H1 (cell line): ENCODE measurements at regions not wholly inside any gene's neighbourhood (a gene's known extent, or its start where the extent isn't known, plus 50 kb on each side); places are given as distances from the start of the nearest gene placed in this dataset.

Experiments used
- CTCF ChIA-PET: fragments of 300-600 bp; sonication (Branson Sonifier 250); formaldehyde crosslinking; loops from one replicate; lab custom pipeline; 2021; ENCODE audit not compliant: partially characterized antibody; lab: Charles Lee
- POLR2A ChIA-PET: fragments of 300-600 bp; sonication (Branson Sonifier 250); formaldehyde crosslinking; loops from one replicate; lab custom pipeline; 2021; ENCODE audit warnings: inconsistent platforms; ENCODE audit not compliant: partially characterized antibody; lab: Charles Lee
- DNase-seq, 2 experiments: peaks; one replicate each; pipeline versions ENCODE4 v3.0.0 to v3.0.0-alpha.2; 2010 to 2022; ENCODE audit warnings: low spot score in 2 of 2, low read depth in 1 of 2, mixed read lengths in 1 of 2
- FAIRE-seq: peaks from 2 replicates; lab custom pipeline; 2011; peaks lifted over from hg19 to GRCh38; lab: Jason Lieb, UNC
- H2AFZ ChIP-seq: 2 replicates; pipeline ENCODE4 v1.8.1; 2012; ENCODE audit warnings: low read length, inconsistent platforms
- H2AK5ac ChIP-seq: 2 replicates; pipeline ENCODE4 v1.6.1; 2013; ENCODE audit warnings: low read depth, low read length
- H2BK120ac ChIP-seq: replicated peaks from 2 replicates; pipeline ENCODE3; 2013; ENCODE audit warnings: low read depth, low read length, inconsistent platforms
- H2BK12ac ChIP-seq: 2 replicates; pipeline ENCODE4 v1.6.1; 2013; ENCODE audit warnings: low read depth, low read length
- H2BK15ac ChIP-seq: 2 replicates; pipeline ENCODE4 v1.6.1; 2013; ENCODE audit warnings: low read length
- H2BK20ac ChIP-seq: 2 replicates; pipeline ENCODE4 v1.6.1; 2013; ENCODE audit warnings: low read length
- H2BK5ac ChIP-seq: 2 replicates; pipeline ENCODE4 v1.6.1; 2013; ENCODE audit warnings: low read depth, low read length
- H3K14ac ChIP-seq: 2 replicates; pipeline ENCODE4 v1.6.1; 2013; ENCODE audit warnings: inconsistent platforms; ENCODE audit not compliant: insufficient read length
- H3K18ac ChIP-seq: 2 replicates; pipeline ENCODE4 v1.6.1; 2013; ENCODE audit warnings: low read length; ENCODE audit errors: extremely low read depth
- H3K23ac ChIP-seq: 2 replicates; pipeline ENCODE4 v1.6.1; 2013; ENCODE audit warnings: inconsistent platforms; ENCODE audit not compliant: insufficient read length
- H3K23me2 ChIP-seq: 2 replicates; pipeline ENCODE4 v1.6.1; 2013; ENCODE audit warnings: low read depth, low read length
- H3K27ac ChIP-seq: 2 replicates; pipeline ENCODE4 v1.6.1; 2011; ENCODE audit warnings: low read depth, low read length, inconsistent platforms
- H3K27me3 ChIP-seq, 4 experiments: replicated peaks in 1 of 4; 1 replicate in 1 of 4; 2 replicates in 3 of 4; pipeline versions ENCODE4 v1.6.1 to v1.8.1; 2011 to 2013; ENCODE audit warnings: low read length in 3 of 4, mild to moderate bottlenecking in 3 of 4, inconsistent platforms in 2 of 4, mixed read lengths in 2 of 4, moderate library complexity in 1 of 4; ENCODE audit not compliant: control insufficient read depth in 3 of 4, insufficient read depth in 3 of 4; ENCODE audit errors: extremely low read depth in 1 of 4
- H3K36me3 ChIP-seq, 4 experiments: 2 replicates each; pipeline versions ENCODE4 v1.6.1 to v1.8.1; 2011 to 2013; ENCODE audit warnings: mild to moderate bottlenecking in 4 of 4, low read length in 3 of 4, moderate library complexity in 2 of 4, control low read depth in 1 of 4, inconsistent platforms in 1 of 4; ENCODE audit not compliant: insufficient read depth in 4 of 4, control insufficient read depth in 2 of 4
- H3K4ac ChIP-seq: replicated peaks from 2 replicates; pipeline ENCODE3; 2013; ENCODE audit warnings: low read length, low read depth, mixed read lengths, inconsistent platforms; ENCODE audit not compliant: insufficient read length
- H3K4me1 ChIP-seq, 4 experiments: replicated peaks in 1 of 4; 1 replicate in 1 of 4; 2 replicates in 3 of 4; pipeline versions ENCODE4 v1.6.1 to v1.8.1; 2011 to 2013; ENCODE audit warnings: low read length in 3 of 4, inconsistent platforms in 2 of 4, mixed read lengths in 1 of 4; ENCODE audit not compliant: insufficient read depth in 4 of 4, control insufficient read depth in 3 of 4
- H3K4me2 ChIP-seq, 2 experiments: 2 replicates each; pipeline versions ENCODE4 v1.6.1 to v1.8.1; 2011 to 2013; ENCODE audit warnings: low read depth in 2 of 2, low read length in 2 of 2, control low read depth in 1 of 2, inconsistent platforms in 1 of 2, mild to moderate bottlenecking in 1 of 2; ENCODE audit not compliant: insufficient read depth in 1 of 2
- H3K4me3 ChIP-seq, 4 experiments: fragments of 200-600, 300-600 bp in 1 of 4; sonication (generic), shearing (Covaris generic), sonication (Bioruptor Twin) in 1 of 4; 2 replicates each; pipeline versions ENCODE4 v1.5.1 to v1.8.1; 2011 to 2016; ENCODE audit warnings: low read length in 4 of 4, low read depth in 3 of 4, control low read depth in 2 of 4, inconsistent platforms in 2 of 4, mild to moderate bottlenecking in 2 of 4, mixed read lengths in 1 of 4, moderate library complexity in 1 of 4; ENCODE audit not compliant: insufficient read depth in 2 of 4; ENCODE audit errors: extremely low read depth in 1 of 4
- H3K56ac ChIP-seq: replicated peaks from 2 replicates; pipeline ENCODE3; 2013; ENCODE audit warnings: low read depth, mild to moderate bottlenecking, mixed read lengths, low read length, inconsistent platforms; ENCODE audit not compliant: insufficient read length
- H3K79me1 ChIP-seq: 2 replicates; pipeline ENCODE4 v1.6.1; 2013; ENCODE audit warnings: low read depth, low read length, control low read depth
- H3K79me2 ChIP-seq, 2 experiments: 2 replicates each; pipeline versions ENCODE4 v1.6.1 to v1.8.1; 2012 to 2013; ENCODE audit warnings: low read length in 2 of 2, mild to moderate bottlenecking in 2 of 2, inconsistent platforms in 1 of 2; ENCODE audit not compliant: insufficient read depth in 2 of 2, control insufficient read depth in 1 of 2
- H3K9ac ChIP-seq, 4 experiments: replicated peaks in 1 of 4; 1 replicate in 1 of 4; 2 replicates in 3 of 4; pipeline versions ENCODE4 v1.6.1 to v1.8.1; 2011 to 2013; ENCODE audit warnings: low read depth in 3 of 4, low read length in 3 of 4, control low read depth in 2 of 4, mild to moderate bottlenecking in 2 of 4, moderate library complexity in 2 of 4, inconsistent platforms in 1 of 4; ENCODE audit errors: extremely low read depth in 1 of 4
- H3K9me3 ChIP-seq, 2 experiments: 2 replicates each; pipeline versions ENCODE4 v1.6.1 to v1.8.1; 2012 to 2013; ENCODE audit warnings: mild to moderate bottlenecking in 2 of 2, moderate library complexity in 2 of 2, control low read depth in 1 of 2, inconsistent platforms in 1 of 2, low read depth in 1 of 2, low read length in 1 of 2, mixed read lengths in 1 of 2; ENCODE audit not compliant: insufficient read depth in 2 of 2
- H4K20me1 ChIP-seq, 2 experiments: replicated peaks in 1 of 2; 2 replicates each; pipeline versions ENCODE3 to v1.8.1; 2011 to 2013; ENCODE audit warnings: inconsistent platforms in 2 of 2, low read length in 2 of 2, mild to moderate bottlenecking in 1 of 2; ENCODE audit not compliant: insufficient read depth in 2 of 2, control insufficient read depth in 1 of 2
- H4K5ac ChIP-seq: 2 replicates; pipeline ENCODE4 v1.6.1; 2013; ENCODE audit warnings: low read length, low read depth, mixed read lengths, inconsistent platforms; ENCODE audit not compliant: insufficient read length
- H4K8ac ChIP-seq: 2 replicates; pipeline ENCODE4 v1.8.0; 2013; ENCODE audit warnings: mild to moderate bottlenecking, moderate library complexity, low read length, inconsistent platforms; ENCODE audit not compliant: insufficient read depth; ENCODE audit errors: extremely low read depth
- H4K91ac ChIP-seq: replicated peaks from 2 replicates; pipeline ENCODE3; 2013; ENCODE audit warnings: low read length, mixed read lengths, inconsistent platforms; ENCODE audit not compliant: insufficient read length
- CREB1 ChIP-seq: IDR thresholded peaks from 2 replicates; pipeline ENCODE4 v1.6.1; 2012; ENCODE audit warnings: inconsistent platforms
- CTBP2 ChIP-seq: IDR thresholded peaks from 2 replicates; pipeline ENCODE4 v1.7.0; 2011; ENCODE audit warnings: borderline replicate concordance, mild to moderate bottlenecking, moderate library complexity, mixed read lengths, low read length; ENCODE audit not compliant: insufficient read depth, insufficient read length
- E2F6 ChIP-seq: IDR thresholded peaks from 2 replicates; pipeline ENCODE4 v1.6.1; 2012; ENCODE audit warnings: inconsistent platforms
- EZH2 ChIP-seq: fragments of 200-600 bp; sonication (generic); IDR thresholded peaks from 2 replicates; pipeline ENCODE4 v1.7.1; 2012; ENCODE audit warnings: low read depth, mild to moderate bottlenecking, moderate library complexity, low read length, inconsistent platforms; ENCODE audit not compliant: severe bottlenecking
- GABPA ChIP-seq: IDR thresholded peaks from 2 replicates; pipeline ENCODE4 v1.6.1; 2011; ENCODE audit warnings: mild to moderate bottlenecking, low read length, moderate library complexity, borderline replicate concordance; ENCODE audit not compliant: insufficient read depth
- KDM1A ChIP-seq: fragments of 200-600, 300-600 bp; sonication (generic); IDR thresholded peaks from 2 replicates; pipeline ENCODE4 v1.7.1; 2016; ENCODE audit warnings: mild to moderate bottlenecking, low read length, borderline replicate concordance
- MAX ChIP-seq: IDR thresholded peaks from 2 replicates; pipeline ENCODE4 v1.6.1; 2012; ENCODE audit warnings: inconsistent platforms
- POLR2A ChIP-seq, 2 experiments: IDR thresholded peaks; 1 replicate in 1 of 2; 2 replicates in 1 of 2; pipeline ENCODE4 v1.6.1; 2011; ENCODE audit warnings: low read depth in 2 of 2, low read length in 2 of 2, mild to moderate bottlenecking in 2 of 2; ENCODE audit errors: control extremely low read depth in 1 of 2
- POLR2AphosphoS5 ChIP-seq: IDR thresholded peaks from 2 replicates; pipeline ENCODE4 v1.6.1; 2011; ENCODE audit warnings: low read depth, low read length
- RXRA ChIP-seq: IDR thresholded peaks from 2 replicates; pipeline ENCODE4 v1.6.1; 2011; ENCODE audit warnings: low read depth, mild to moderate bottlenecking, low read length, moderate library complexity; ENCODE audit not compliant: insufficient read depth
- TAF1 ChIP-seq: IDR thresholded peaks from 2 replicates; pipeline ENCODE4 v1.6.1; 2011; ENCODE audit warnings: mild to moderate bottlenecking, low read depth, low read length
- TBP ChIP-seq: IDR thresholded peaks from 2 replicates; pipeline ENCODE4 v1.6.1; 2011; ENCODE audit warnings: low read depth, low read length, improper control_type of control experiment
- TEAD4 ChIP-seq: IDR thresholded peaks from 2 replicates; pipeline ENCODE4 v1.6.1; 2012; ENCODE audit warnings: low read depth, low read length, inconsistent platforms, mixed read lengths
- whole genome bisulfite sequencing, 2 experiments: shearing (Covaris generic) in 1 of 2; methylation state at CpG; one replicate each; pipeline versions ENCODE4 v1.1.6 to v1.1.7; 2013 to 2015; ENCODE audit warnings: low lambda C conversion rate in 2 of 2, mixed read lengths in 2 of 2, inconsistent platforms in 1 of 2, low coverage in 1 of 2, missing lambda C conversion rate in 1 of 2; ENCODE audit not compliant: insufficient replicate concordance in 2 of 2, insufficient coverage in 1 of 2, insufficient read length in 1 of 2; ENCODE audit errors: extremely low coverage in 1 of 2, missing lambda C conversion rate in 1 of 2; 5-methylcytosine and 5-hydroxymethylcytosine counted together
- TF ChIP-seq, protein P1 (sequence below): IDR thresholded peaks from 2 replicates; pipeline ENCODE4 v1.6.1; 2011; ENCODE audit warnings: low read length, improper control_type of control experiment

DNA sequence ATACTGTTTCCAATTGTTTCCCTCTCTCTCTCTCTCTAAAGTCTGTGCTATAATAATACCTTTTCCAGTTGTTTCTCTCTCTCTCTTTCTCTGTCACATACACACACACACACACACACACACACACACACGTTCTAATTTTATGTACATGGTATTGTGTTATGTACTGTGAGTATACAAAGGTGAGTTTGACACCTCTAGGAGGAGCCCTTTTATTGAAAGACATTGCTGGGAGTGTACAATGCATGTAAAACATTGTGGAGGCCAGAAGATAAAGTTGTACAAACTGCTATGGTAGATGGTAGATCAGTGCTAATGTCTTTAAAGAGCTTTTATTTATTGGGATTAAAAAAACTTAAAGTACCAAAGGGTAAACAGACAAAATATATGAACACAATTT, 53.6 kb downstream of the BLTP1 start:
- Histone ChIP-seq H3K18ac (no peak overlapping the region), H4K5ac (no peak overlapping the region), H2BK20ac (no peak overlapping the region), H3K36me3 (peaks cover 0 to 22% (median 3%) of the 10 kb centered on the region in 4 experiments; a peak in 4 of 8 replicates), H4K20me1 (peaks cover 0 to 2% of the 10 kb centered on the region in 2 experiments), H3K14ac (no peak overlapping the region), H4K8ac (no peak overlapping the region), H3K56ac (no peak overlapping the region), H2BK5ac (no peak overlapping the region), H3K79me2 (no peaks in the 10 kb centered on the region), H3K27me3 (no peaks in the 10 kb centered on the region), H3K9me3 (no peaks in the 10 kb centered on the region), H2AFZ (no peak overlapping the region), H4K91ac (no peak overlapping the region), H3K79me1 (no peaks in the 10 kb centered on the region), H2BK120ac (no peak overlapping the region), H3K23me2 (no peaks in the 10 kb centered on the region), H3K4ac (no peak overlapping the region), H2BK12ac (no peak overlapping the region), H2BK15ac (no peak overlapping the region), H3K4me1 (no peaks in the 10 kb centered on the region), H3K9ac (no peak overlapping the region), H3K27ac (no peak overlapping the region), H3K4me2 (no peak overlapping the region), H2AK5ac (no peak overlapping the region), H3K23ac (no peak overlapping the region), H3K4me3 (no peak overlapping the region)
- ChIA-PET CTCF (interaction anchor here (0.9 to 1.0 kb wide), 2 partner anchors 48 to 195 kb away, joined by 3 read pairs; no protein-coding TSS in a partner anchor), POLR2A (no interaction called here)
- no peak for DNase-seq
- FAIRE-seq: no peak
- WGBS, 2 experiments: 64% methylated on average over 1 of the region's 1 CpG; no CpG with 5 or more reads in 1 of the 2 experiments
- TF ChIP-seq MAX (no peak), POLR2A (IDR thresholded peaks at IDR 0.05; ENCODE audit: control extremely low read depth in 1 of 2, low read depth in 2 of 2, low read length in 2 of 2) (no peak), EZH2 (no peak), E2F6 (no peak), KDM1A (no peak), POLR2AphosphoS5 (no peak), TEAD4 (no peak), CTBP2 (no peak), TAF1 (no peak), TBP (no peak), GABPA (no peak), CREB1 (no peak), RXRA (no peak)
- TF ChIP-seq, protein P1, sequence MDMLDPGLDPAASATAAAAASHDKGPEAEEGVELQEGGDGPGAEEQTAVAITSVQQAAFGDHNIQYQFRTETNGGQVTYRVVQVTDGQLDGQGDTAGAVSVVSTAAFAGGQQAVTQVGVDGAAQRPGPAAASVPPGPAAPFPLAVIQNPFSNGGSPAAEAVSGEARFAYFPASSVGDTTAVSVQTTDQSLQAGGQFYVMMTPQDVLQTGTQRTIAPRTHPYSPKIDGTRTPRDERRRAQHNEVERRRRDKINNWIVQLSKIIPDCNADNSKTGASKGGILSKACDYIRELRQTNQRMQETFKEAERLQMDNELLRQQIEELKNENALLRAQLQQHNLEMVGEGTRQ: no peak
